Uterus (tissue), 3 donors: ENCODE measurements at regions not wholly inside any gene's neighbourhood (a gene's known extent, or its start where the extent isn't known, plus 50 kb on each side); places are given as distances from the start of the nearest gene placed in this dataset.

Experiments
- DNase-seq, 2 donors: peaks; one replicate each; pipeline ENCODE4 v3.0.0-alpha.2; 2019 to 2020
- H3K27ac ChIP-seq, 2 donors: fragments of 200-600 bp; sonication (generic); 1 replicate in 1 of 2; 2 replicates in 1 of 2; pipeline ENCODE4 v1.5.1; 2016 to 2018
- H3K27me3 ChIP-seq, 2 donors: fragments of 200-600 bp; sonication (generic); one replicate each; pipeline ENCODE4 v1.5.1; 2018 to 2019; ENCODE audit warnings: control low read depth in 1 of 2
- H3K36me3 ChIP-seq, 2 donors: fragments of 200-600 bp; sonication (generic); one replicate each; pipeline ENCODE4 v1.5.1; 2019; ENCODE audit warnings: control low read depth in 1 of 2
- H3K4me1 ChIP-seq, 2 donors: fragments of 200-600 bp; sonication (generic); one replicate each; pipeline ENCODE4 v1.5.1; 2018 to 2019; ENCODE audit warnings: control low read depth in 1 of 2
- H3K4me3 ChIP-seq, 2 donors: fragments of 200-600 bp; sonication (generic); 1 replicate in 1 of 2; 2 replicates in 1 of 2; pipeline ENCODE4 v1.5.1; 2018 to 2019; ENCODE audit warnings: mild to moderate bottlenecking in 1 of 2
- H3K9me3 ChIP-seq, 2 donors: fragments of 200-600 bp; sonication (generic); one replicate each; pipeline ENCODE4 v1.5.1; 2019; ENCODE audit warnings: control low read depth in 1 of 2
- CTCF ChIP-seq, 4 experiments: fragments of 200-600 bp in 2 of 4; fragments of 450-650 bp in 2 of 4; sonication (generic) in 2 of 4; IDR thresholded peaks; one replicate each; pipeline ENCODE4 v1.5.1; 2016 to 2019; ENCODE audit warnings: antibody characterized with exemption in 4 of 4, mild to moderate bottlenecking in 2 of 4, moderate library complexity in 1 of 4
- POLR2A ChIP-seq, 2 donors: fragments of 450-650 bp; IDR thresholded peaks; one replicate each; pipeline ENCODE4 v1.6.1; 2016; ENCODE audit warnings: antibody characterized with exemption in 2 of 2, mild to moderate bottlenecking in 1 of 2, moderate library complexity in 1 of 2
- intact Hi-C: fragments of 100-400 bp; cut with DNase I; formaldehyde crosslinking; loops from one replicate; pipeline ENCODE4 v1.15.1; 2023; ENCODE audit warnings: low total_unique reads
- donor health status: DM: yes; HTN: yes; CAD: no.

GRCh38 chr4:132383571-132384199 lies 765.4 kb upstream of the PCDH10 start:
- Histone ChIP-seq H3K9me3 (no peaks in the 10 kb centered on the region), H3K27me3 (no peaks in the 10 kb centered on the region), H3K4me1 (no peaks in the 10 kb centered on the region), H3K4me3 (no peak overlapping the region), H3K36me3 (no peaks in the 10 kb centered on the region), H3K27ac (no peak overlapping the region)
- intact Hi-C loops: no loop called here
- no peak for TF ChIP-seq CTCF (IDR thresholded peaks at IDR 0.05)
- TF ChIP-seq POLR2A (IDR thresholded peaks at IDR 0.05): no peak
- no peak for DNase-seq

GRCh38 chr4:132384709-132385108 lies 764.4 kb upstream of the PCDH10 start:
- Histone ChIP-seq H3K36me3 (no peaks in the 10 kb centered on the region), H3K27ac (no peak overlapping the region), H3K27me3 (no peaks in the 10 kb centered on the region), H3K9me3 (no peaks in the 10 kb centered on the region), H3K4me1 (no peaks in the 10 kb centered on the region), H3K4me3 (no peak overlapping the region)
- intact Hi-C loops: no loop called here
- DNase-seq: no peak
- TF ChIP-seq POLR2A (IDR thresholded peaks at IDR 0.05): no peak
- no peak for TF ChIP-seq CTCF (IDR thresholded peaks at IDR 0.05)

GRCh38 chr4:132386130-132386529 lies 763.0 kb upstream of the PCDH10 start:
- intact Hi-C loops: no loop called here
- Histone ChIP-seq H3K4me1 (no peaks in the 10 kb centered on the region), H3K27ac (no peak overlapping the region), H3K36me3 (no peaks in the 10 kb centered on the region), H3K9me3 (no peaks in the 10 kb centered on the region), H3K27me3 (no peaks in the 10 kb centered on the region), H3K4me3 (no peak overlapping the region)
- TF ChIP-seq CTCF (IDR thresholded peaks at IDR 0.05) (no peak), POLR2A (IDR thresholded peaks at IDR 0.05) (no peak)
- DNase-seq: no peak

GRCh38 chr4:132387060-132387459 lies 762.0 kb upstream of the PCDH10 start:
- no peaks in the 10 kb centered on the region for H3K36me3 ChIP-seq
- intact Hi-C loops: no loop called here
- no peak for TF ChIP-seq POLR2A (IDR thresholded peaks at IDR 0.05)
- no peak for TF ChIP-seq CTCF (IDR thresholded peaks at IDR 0.05)

GRCh38 chr4:132395561-132395960 lies 753.5 kb upstream of the PCDH10 start:
- intact Hi-C loops: no loop called here
- TF ChIP-seq CTCF (IDR thresholded peaks at IDR 0.05) (no peak), POLR2A (IDR thresholded peaks at IDR 0.05) (no peak)
- Histone ChIP-seq H3K4me3 (no peak overlapping the region), H3K4me1 (no peaks in the 10 kb centered on the region), H3K9me3 (no peaks in the 10 kb centered on the region), H3K36me3 (no peaks in the 10 kb centered on the region), H3K27ac (no peak overlapping the region), H3K27me3 (no peaks in the 10 kb centered on the region)
- DNase-seq: no peak

More at GRCh38 chr4:132387060-132387459, 762.0 kb upstream of the PCDH10 start:
- no peaks in the 10 kb centered on the region for H3K4me1 ChIP-seq
- H3K9me3 ChIP-seq: no peaks in the 10 kb centered on the region
- no peak overlapping the region for H3K4me3 ChIP-seq
- DNase-seq: no peak
- no peaks in the 10 kb centered on the region for H3K27me3 ChIP-seq
- H3K27ac ChIP-seq: no peak overlapping the region
